Gastrocnemius medialis (tissue), 4 donors: ENCODE measurements at regions not wholly inside any gene's neighbourhood (a gene's known extent, or its start where the extent isn't known, plus 50 kb on each side); places are given as distances from the start of the nearest gene placed in this dataset.

Experiments used
- ATAC-seq, 2 donors: fragments of 150-250 bp; one replicate each; pipeline ENCODE4 v1.9.1; 2016
- DNase-seq, 2 donors: peaks; one replicate each; pipeline ENCODE4 v3.0.0-alpha.2; 2019
- H3K27ac ChIP-seq, 4 donors: fragments of 200-600 bp; sonication (generic); 1 replicate in 1 of 4; 2 replicates in 3 of 4; pipeline ENCODE4 v1.5.1; 2016 to 2018; ENCODE audit warnings: mild to moderate bottlenecking in 2 of 4, moderate library complexity in 1 of 4
- H3K27me3 ChIP-seq, 3 donors: fragments of 200-600 bp; sonication (generic) in 2 of 3; 1 replicate in 1 of 3; 2 replicates in 2 of 3; pipeline versions ENCODE4 v1.5.1 to v1.6.0; 2016 to 2019; ENCODE audit warnings: mild to moderate bottlenecking in 1 of 3, moderate library complexity in 1 of 3
- H3K36me3 ChIP-seq, 2 donors: fragments of 200-600 bp; sonication (generic) in 1 of 2; one replicate each; pipeline ENCODE4 v1.5.1; 2017 to 2018
- H3K4me1 ChIP-seq, 2 donors: fragments of 200-600 bp; sonication (generic) in 1 of 2; one replicate each; pipeline ENCODE4 v1.5.1; 2016 to 2017; ENCODE audit warnings: mild to moderate bottlenecking in 2 of 2
- H3K4me3 ChIP-seq, 4 donors: fragments of 200-600 bp; sonication (generic) in 3 of 4; 1 replicate in 1 of 4; 2 replicates in 3 of 4; pipeline ENCODE4 v1.5.1; 2016 to 2019; ENCODE audit warnings: mild to moderate bottlenecking in 2 of 4
- H3K9me3 ChIP-seq, 3 donors: fragments of 200-600 bp; sonication (generic) in 2 of 3; 1 replicate in 1 of 3; 2 replicates in 2 of 3; pipeline ENCODE4 v1.5.1; 2016 to 2019
- POLR2A ChIP-seq, 2 donors: fragments of 450-650 bp; IDR thresholded peaks; one replicate each; pipeline ENCODE4 v1.6.1; 2017; ENCODE audit warnings: antibody characterized with exemption in 2 of 2, mild to moderate bottlenecking in 2 of 2, moderate library complexity in 2 of 2
- in situ Hi-C, 4 donors: fragments of 200-750 bp; cut with MboI; loops; one replicate each; pipeline versions ENCODE4 v1.15.0 to v1.8.0; 2017; ENCODE audit warnings: low sequenced_read_pairs in 4 of 4
- intact Hi-C: fragments of 100-400 bp; cut with DNase I; formaldehyde crosslinking; loops from one replicate; pipeline ENCODE4 v1.15.1; 2023; ENCODE audit warnings: low total_unique reads
- TF ChIP-seq, protein P1 (sequence below), 5 experiments: fragments of 450-650 bp in 3 of 5; fragments of 200-600 bp in 2 of 5; sonication (generic) in 2 of 5; IDR thresholded peaks in 4 of 5; conservative IDR thresholded peaks in 1 of 5; 1 replicate in 4 of 5; 2 replicates in 1 of 5; pipeline ENCODE4 v1.5.1; 2016 to 2019; ENCODE audit warnings: antibody characterized with exemption in 5 of 5, mild to moderate bottlenecking in 3 of 5, moderate library complexity in 3 of 5

DNA sequence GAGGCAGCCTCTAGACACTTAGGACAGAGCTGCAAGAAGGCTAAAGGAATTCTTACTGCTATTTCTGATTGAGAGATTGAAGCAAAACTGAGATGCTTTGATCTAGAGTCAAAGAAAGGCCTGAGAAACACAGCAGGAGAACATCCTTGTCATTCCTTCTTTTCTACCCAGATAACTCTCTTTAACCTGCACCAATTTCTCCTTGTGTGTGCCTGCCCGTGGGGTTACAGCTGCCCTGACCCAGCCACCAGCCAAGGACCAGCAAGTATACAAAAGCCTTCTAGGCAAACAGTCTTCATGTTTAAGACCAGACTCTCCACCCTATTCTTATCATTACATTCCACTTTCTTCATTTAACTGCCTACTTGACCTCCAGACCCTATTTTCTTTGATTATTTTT is 81.7 kb upstream of the PRB2 start:
- DNase-seq (no peak), ATAC-seq (no peak)
- no peaks in the 10 kb centered on the region for H3K4me1 ChIP-seq
- H3K27me3 ChIP-seq: no peaks in the 10 kb centered on the region
- TF ChIP-seq, protein P1, sequence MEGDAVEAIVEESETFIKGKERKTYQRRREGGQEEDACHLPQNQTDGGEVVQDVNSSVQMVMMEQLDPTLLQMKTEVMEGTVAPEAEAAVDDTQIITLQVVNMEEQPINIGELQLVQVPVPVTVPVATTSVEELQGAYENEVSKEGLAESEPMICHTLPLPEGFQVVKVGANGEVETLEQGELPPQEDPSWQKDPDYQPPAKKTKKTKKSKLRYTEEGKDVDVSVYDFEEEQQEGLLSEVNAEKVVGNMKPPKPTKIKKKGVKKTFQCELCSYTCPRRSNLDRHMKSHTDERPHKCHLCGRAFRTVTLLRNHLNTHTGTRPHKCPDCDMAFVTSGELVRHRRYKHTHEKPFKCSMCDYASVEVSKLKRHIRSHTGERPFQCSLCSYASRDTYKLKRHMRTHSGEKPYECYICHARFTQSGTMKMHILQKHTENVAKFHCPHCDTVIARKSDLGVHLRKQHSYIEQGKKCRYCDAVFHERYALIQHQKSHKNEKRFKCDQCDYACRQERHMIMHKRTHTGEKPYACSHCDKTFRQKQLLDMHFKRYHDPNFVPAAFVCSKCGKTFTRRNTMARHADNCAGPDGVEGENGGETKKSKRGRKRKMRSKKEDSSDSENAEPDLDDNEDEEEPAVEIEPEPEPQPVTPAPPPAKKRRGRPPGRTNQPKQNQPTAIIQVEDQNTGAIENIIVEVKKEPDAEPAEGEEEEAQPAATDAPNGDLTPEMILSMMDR (IDR thresholded peaks at IDR 0.05 in 4 of 5, conservative IDR thresholded peaks at IDR 0.05 in 1 of 5): no peak
- H3K4me3 ChIP-seq: no peak overlapping the region
- in situ Hi-C loops: loop anchor here in 1 of 4 donors (25.0 kb wide), 1 partner anchor 840 kb away; no protein-coding TSS in a partner anchor
- no peaks in the 10 kb centered on the region for H3K36me3 ChIP-seq
- intact Hi-C loops: no loop called here
- no peaks in the 10 kb centered on the region for H3K9me3 ChIP-seq
- no peak overlapping the region for H3K27ac ChIP-seq

DNA sequence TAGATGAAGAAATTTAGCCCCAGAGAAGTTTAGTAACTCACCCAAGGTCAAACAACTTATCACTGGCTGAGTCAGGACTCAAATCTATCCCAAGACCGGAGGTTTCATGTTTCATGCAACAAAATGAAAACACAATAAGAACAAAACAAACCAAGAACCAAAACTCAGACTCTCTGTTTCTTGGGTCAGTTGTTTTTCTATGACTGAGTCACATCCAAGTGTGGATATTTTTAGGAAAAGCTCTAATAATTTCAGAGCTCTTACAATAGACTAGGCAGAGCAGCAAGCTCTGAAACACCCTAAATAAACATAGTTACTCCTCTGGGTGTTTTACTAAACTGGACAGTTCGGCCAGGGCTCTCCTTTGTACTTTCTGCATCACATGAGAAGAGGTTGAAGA is 87.6 kb upstream of the PRB2 start:
- Histone ChIP-seq H3K36me3 (no peaks in the 10 kb centered on the region), H3K27me3 (no peaks in the 10 kb centered on the region), H3K4me1 (no peaks in the 10 kb centered on the region), H3K4me3 (no peak overlapping the region), H3K9me3 (no peaks in the 10 kb centered on the region), H3K27ac (no peak overlapping the region)
- intact Hi-C loops (loop anchor here (10.0 kb wide), 2 partner anchors 278 to 798 kb away; no protein-coding TSS in a partner anchor), in situ Hi-C loops (loop anchor here in 2 of 4 donors (10.0 to 25.0 kb wide), 2 partner anchors 708 to 846 kb away; no protein-coding TSS in a partner anchor)
- DNase-seq (no peak), ATAC-seq (no peak)
- TF ChIP-seq, protein P1 (IDR thresholded peaks at IDR 0.05 in 4 of 5, conservative IDR thresholded peaks at IDR 0.05 in 1 of 5): no peak
- TF ChIP-seq POLR2A (IDR thresholded peaks at IDR 0.05): no peak

DNA sequence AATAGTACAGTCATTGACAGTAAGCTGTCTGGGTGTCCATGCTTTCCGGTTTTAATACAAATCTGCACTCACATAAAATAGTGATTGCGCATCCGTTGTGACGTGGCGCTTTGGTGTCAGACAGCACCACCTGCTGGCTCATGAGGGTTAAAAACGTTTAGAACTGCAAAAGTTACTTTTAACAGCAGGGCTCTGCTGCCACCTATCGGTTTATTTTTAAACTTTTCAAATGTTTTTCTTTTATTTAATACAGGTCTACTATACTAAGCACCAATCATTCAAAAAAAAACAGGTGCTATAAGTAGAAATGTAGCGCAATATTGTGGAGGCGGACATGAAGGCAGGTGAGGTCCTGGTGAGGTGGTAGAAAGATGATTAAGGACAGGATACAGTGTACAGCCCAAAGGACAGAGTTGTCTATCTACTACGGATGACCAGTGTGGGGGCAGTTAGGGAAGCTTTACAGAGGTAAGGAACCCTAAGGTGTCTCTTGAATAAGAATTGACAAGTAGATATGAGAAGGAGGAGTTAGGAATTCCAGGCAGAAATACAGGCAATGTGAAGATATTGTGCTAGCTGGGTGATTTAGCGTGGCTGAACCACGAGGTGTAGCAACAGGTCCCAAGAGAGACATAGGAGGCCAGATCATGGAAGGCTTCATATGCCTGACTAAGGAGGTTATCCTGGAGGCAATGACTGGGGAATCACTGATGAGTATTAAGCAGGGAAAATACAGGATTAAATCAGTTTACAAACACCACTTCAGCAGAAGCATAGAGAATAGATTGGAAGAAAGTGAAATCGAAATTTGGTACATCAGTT is 91.5 kb upstream of the PRB2 start:
- intact Hi-C loops: loop anchor here (2.0 to 10.0 kb wide), 3 partner anchors 282 to 802 kb away; no protein-coding TSS in a partner anchor
- H3K4me1 ChIP-seq: no peaks in the 10 kb centered on the region
- peak; percentile 33 to 48 for DNase-seq
- no peak overlapping the region for H3K4me3 ChIP-seq
- H3K36me3 ChIP-seq: no peaks in the 10 kb centered on the region
- TF ChIP-seq, protein P1 (IDR thresholded peaks at IDR 0.05 in 4 of 5, conservative IDR thresholded peaks at IDR 0.05 in 1 of 5): peak; percentile 68 to 89 (median 84)
- TF ChIP-seq POLR2A (IDR thresholded peaks at IDR 0.05): no peak
- ATAC-seq: peak; percentile 75 to 79
- in situ Hi-C loops: loop anchor here (5.0 to 25.0 kb wide), 4 partner anchors 710 to 850 kb away; no protein-coding TSS in a partner anchor
- H3K27ac ChIP-seq: no peak overlapping the region
- no peaks in the 10 kb centered on the region for H3K9me3 ChIP-seq
- no peaks in the 10 kb centered on the region for H3K27me3 ChIP-seq

DNA sequence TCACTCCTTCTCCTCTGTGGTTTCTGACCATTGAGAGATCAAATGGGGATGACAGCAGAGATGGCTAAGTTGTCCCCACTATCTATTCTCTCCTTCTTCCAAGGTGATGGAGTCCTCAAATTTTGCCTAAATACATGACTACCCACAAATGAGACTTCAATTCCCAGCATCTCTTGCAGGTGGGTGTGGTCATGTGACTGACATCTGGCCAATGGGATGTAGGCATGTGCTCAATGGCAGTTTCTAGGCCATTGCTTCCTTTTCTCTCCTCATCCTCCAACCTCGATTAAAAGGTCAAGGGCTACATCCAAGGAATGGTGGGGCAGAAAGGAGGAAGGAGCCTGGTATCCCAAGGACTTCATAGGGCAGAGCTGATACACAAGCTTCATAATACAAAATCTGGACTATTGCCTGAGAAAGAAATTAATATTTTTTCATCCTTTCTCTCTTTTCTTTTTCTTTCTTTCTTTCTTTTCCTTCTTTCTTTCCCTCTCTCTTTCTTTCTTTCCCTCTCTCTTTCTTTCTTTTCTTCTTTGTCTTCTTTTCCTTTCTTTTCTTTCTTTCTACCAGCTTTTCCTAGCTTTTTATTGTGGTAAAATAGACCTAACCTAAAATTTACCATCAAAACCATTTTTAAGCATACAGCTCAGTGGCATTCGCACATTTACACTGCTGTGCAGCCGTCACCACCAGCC is 100.9 kb upstream of the PRB2 start:
- in situ Hi-C loops (loop anchor here in 1 of 4 donors (25.0 kb wide), 1 partner anchor 859 kb away; no protein-coding TSS in a partner anchor), intact Hi-C loops (no loop called here)
- no peaks in the 10 kb centered on the region for H3K27me3 ChIP-seq
- DNase-seq: no peak
- no peak overlapping the region for H3K27ac ChIP-seq
- H3K9me3 ChIP-seq: no peaks in the 10 kb centered on the region
- no peaks in the 10 kb centered on the region for H3K36me3 ChIP-seq
- H3K4me1 ChIP-seq: no peaks in the 10 kb centered on the region
- no peak for ATAC-seq
- H3K4me3 ChIP-seq: no peak overlapping the region
- TF ChIP-seq, protein P1 (IDR thresholded peaks at IDR 0.05 in 4 of 5, conservative IDR thresholded peaks at IDR 0.05 in 1 of 5): no peak
- no peak for TF ChIP-seq POLR2A (IDR thresholded peaks at IDR 0.05)
